HepG2 (cell line): ENCODE measurements at regions not wholly inside any gene's neighbourhood (a gene's known extent, or its start where the extent isn't known, plus 50 kb on each side); places are given as distances from the start of the nearest gene placed in this dataset.

Source experiments
- ATAC-seq: fragments of 200-7000 bp; cut with Tn5 transposase; 3 replicates; pipeline ENCODE4 v1.9.1; 2020; ENCODE audit warnings: mild to moderate bottlenecking, moderate library complexity
- BruUV-seq: library from RNA; stranded (reverse); fragments of 400-500 nt; replicated peaks from 2 replicates; lab custom pipeline; 2021; lab: Mats Ljungman, UMichigan
- CTCF ChIA-PET: fragments of 300-600 bp; formaldehyde crosslinking; extraction: SDS; loops from one replicate; lab custom pipeline; 2021; ENCODE audit warnings: low total read pairs, inconsistent platforms, low intra/inter-chr PET ratio; lab: Yijun Ruan, JAX
- POLR2A ChIA-PET: fragments of 350-600 bp; sonication (Branson Sonifier 250); formaldehyde crosslinking; loops from one replicate; lab custom pipeline; 2020; ENCODE audit warnings: antibody characterized with exemption, inconsistent platforms; lab: Yijun Ruan, JAX
- DNase-seq: peaks from one replicate; pipeline ENCODE4 v3.0.0-alpha.2; 2015; ENCODE audit warnings: low spot score
- FAIRE-seq: peaks from 3 replicates; lab custom pipeline; 2011; peaks lifted over from hg19 to GRCh38; lab: Jason Lieb, UNC
- H2AFZ ChIP-seq: one replicate; pipeline ENCODE4 v1.6.1; 2011; ENCODE audit warnings: low read length, inconsistent platforms
- H3K27ac ChIP-seq: fragments of 300-600 bp; 3 replicates; pipeline ENCODE4 v1.8.0; 2011; ENCODE audit warnings: mixed run types, mild to moderate bottlenecking, mixed read lengths, low read length, inconsistent platforms; ENCODE audit not compliant: insufficient read depth; ENCODE audit errors: extremely low read length
- H3K27me3 ChIP-seq, 2 experiments: fragments of 200-600 bp in 1 of 2; 2 replicates in 1 of 2; 3 replicates in 1 of 2; pipeline versions ENCODE4 v1.6.0 to v1.8.0; 2011; ENCODE audit warnings: low read length in 2 of 2, mild to moderate bottlenecking in 2 of 2, moderate library complexity in 2 of 2, inconsistent platforms in 1 of 2; ENCODE audit not compliant: insufficient read depth in 2 of 2, control insufficient read depth in 1 of 2
- H3K36me3 ChIP-seq, 2 experiments: fragments of 200-600 bp in 1 of 2; replicated peaks in 1 of 2; 2 replicates in 1 of 2; 3 replicates in 1 of 2; pipeline versions ENCODE4 v1.5.1 to v1.8.0; 2011; ENCODE audit warnings: low read length in 2 of 2, inconsistent platforms in 1 of 2; ENCODE audit not compliant: insufficient read depth in 2 of 2, control insufficient read depth in 1 of 2
- H3K4me1 ChIP-seq: 2 replicates; pipeline ENCODE4 v1.5.1; 2012; ENCODE audit warnings: low read length, inconsistent platforms; ENCODE audit not compliant: insufficient read depth
- H3K4me2 ChIP-seq: 2 replicates; pipeline ENCODE4 v1.6.0; 2011; ENCODE audit warnings: low read depth, low read length, inconsistent platforms
- H3K4me3 ChIP-seq, 3 experiments: fragments of 200-600 bp in 1 of 3; sonication (generic), shearing (Covaris generic) in 1 of 3; replicated peaks in 1 of 3; 2 replicates each; pipeline ENCODE4 v1.5.1; 2011 to 2016; ENCODE audit warnings: low read length in 3 of 3, inconsistent platforms in 2 of 3, low read depth in 2 of 3, mild to moderate bottlenecking in 2 of 3, control low read depth in 1 of 3, mixed read lengths in 1 of 3; ENCODE audit not compliant: insufficient read depth in 1 of 3
- H3K79me2 ChIP-seq: one replicate; pipeline ENCODE4 v1.6.1; 2011; ENCODE audit warnings: low read length, inconsistent platforms; ENCODE audit not compliant: insufficient read depth
- H3K9ac ChIP-seq: 2 replicates; pipeline ENCODE4 v1.6.0; 2011; ENCODE audit warnings: mild to moderate bottlenecking, low read depth, low read length, inconsistent platforms; ENCODE audit not compliant: insufficient read depth
- H3K9me3 ChIP-seq: 2 replicates; pipeline ENCODE4 v1.5.1; 2012; ENCODE audit warnings: mild to moderate bottlenecking, low read length
- H4K20me1 ChIP-seq: 2 replicates; pipeline ENCODE4 v1.6.0; 2011; ENCODE audit warnings: inconsistent platforms, mild to moderate bottlenecking, low read length, moderate library complexity; ENCODE audit not compliant: insufficient read depth
- ARNTL ChIP-seq: sonication (generic); formaldehyde crosslinking; IDR thresholded peaks from 2 replicates; pipeline ENCODE4 v1.4.0; 2020; ENCODE audit warnings: mild to moderate bottlenecking, missing genetic modification reagents
- THRA ChIP-seq: sonication (generic); formaldehyde crosslinking; IDR thresholded peaks from 2 replicates; pipeline ENCODE4 v1.4.0; 2020; ENCODE audit warnings: missing genetic modification reagents, borderline replicate concordance
- in situ Hi-C: cut with HindIII; loops from 2 replicates; pipeline ENCODE4 v1.10.0; 2017; ENCODE audit warnings: low pct_unique_long_range_greater_than_20kb; ENCODE audit not compliant: extremely low pct_ligation_motif_present
- intact Hi-C: fragments of 100-400 bp; cut with micrococcal nuclease; formaldehyde crosslinking; loops from one replicate; pipeline ENCODE4 v1.10.0; 2022; ENCODE audit not compliant: unreplicated experiment

- FAIRE-seq: no peak
- intact Hi-C loops: no loop called here
- in situ Hi-C loops: no loop called here
These were observed 120.9 kb upstream of the P2RY1 start for GRCh38 chr3:152713989-152714388.

GRCh38 chr3:152714507-152714906, 120.4 kb upstream of the P2RY1 start:
- H3K4me3 ChIP-seq: no peak overlapping the region
- H3K27ac ChIP-seq: no peak overlapping the region
- no peaks in the 10 kb centered on the region for H3K27me3 ChIP-seq
- POLR2A ChIA-PET: no interaction called here
- H2AFZ ChIP-seq: no peak overlapping the region
- DNase-seq: no peak
- no peak for ATAC-seq
- H3K9ac ChIP-seq: no peak overlapping the region
- BruUV-seq: no TSS peak
- H4K20me1 ChIP-seq: no peaks in the 10 kb centered on the region
- H3K36me3 ChIP-seq: no peaks in the 10 kb centered on the region
- no peaks in the 10 kb centered on the region for H3K4me1 ChIP-seq
- in situ Hi-C loops (no loop called here), intact Hi-C loops (no loop called here)
- H3K79me2 ChIP-seq: no peaks in the 10 kb centered on the region
- H3K4me2 ChIP-seq: no peak overlapping the region
- TF ChIP-seq ARNTL (CRISPR knock-in tag): no peak
- H3K9me3 ChIP-seq: no peaks in the 10 kb centered on the region
- no peak for FAIRE-seq
- CTCF ChIA-PET: no interaction called here

More at GRCh38 chr3:152713989-152714388, 120.9 kb upstream of the P2RY1 start:
- Histone ChIP-seq H3K9me3 (no peaks in the 10 kb centered on the region), H3K9ac (no peak overlapping the region), H3K4me1 (no peaks in the 10 kb centered on the region), H3K4me2 (no peak overlapping the region), H3K27me3 (no peaks in the 10 kb centered on the region), H3K79me2 (no peaks in the 10 kb centered on the region), H3K36me3 (no peaks in the 10 kb centered on the region), H3K4me3 (no peak overlapping the region), H2AFZ (no peak overlapping the region), H3K27ac (no peak overlapping the region), H4K20me1 (no peaks in the 10 kb centered on the region)
- ChIA-PET POLR2A (no interaction called here), CTCF (no interaction called here)
- TF ChIP-seq THRA (CRISPR knock-in tag): no peak
- no TSS peak for BruUV-seq
- DNase-seq: no peak
- no peak for ATAC-seq
